8988T (cell line): ENCODE measurements at regions not wholly inside any gene's neighbourhood (a gene's known extent, or its start where the extent isn't known, plus 50 kb on each side); places are given as distances from the start of the nearest gene placed in this dataset.

Experiments
- DNase-seq: peaks from one replicate; pipeline ENCODE4 v3.0.0; 2011

GRCh38 chr4:38567457-38567856 lies 96.5 kb upstream of the KLF3 start:
- no peak for DNase-seq

- no peak for DNase-seq
Measured at GRCh38 chr4:38568768-38569167, 95.2 kb upstream of the KLF3 start.

- DNase-seq = no peak
Measured at GRCh38 chr4:38570647-38571276, 93.2 kb upstream of the KLF3 start.

GRCh38 chr4:38572793-38573192 lies 91.2 kb upstream of the KLF3 start:
- no peak for DNase-seq

- no peak for DNase-seq
Measured at GRCh38 chr4:38574559-38575333, 89.3 kb upstream of the KLF3 start.

- no peak for DNase-seq
Measured at GRCh38 chr4:38576767-38577166, 87.2 kb upstream of the KLF3 start.

GRCh38 chr4:38577462-38577861 lies 86.5 kb upstream of the KLF3 start:
- DNase-seq = no peak

GRCh38 chr4:38581426-38582106 lies 82.4 kb upstream of the KLF3 start:
- no peak for DNase-seq

- no peak for DNase-seq
Measured at GRCh38 chr4:38582445-38582844, 81.6 kb upstream of the KLF3 start.

GRCh38 chr4:38582889-38583470 lies 81.0 kb upstream of the KLF3 start:
- no peak for DNase-seq

- no peak for DNase-seq
Measured at GRCh38 chr4:38585871-38586270, 78.1 kb upstream of the KLF3 start.

- DNase-seq = no peak
Measured at GRCh38 chr4:38587106-38587505, 76.9 kb upstream of the KLF3 start.

- no peak for DNase-seq
Measured at GRCh38 chr4:38590046-38590445, 74.0 kb upstream of the KLF3 start.

GRCh38 chr4:38591617-38592337 lies 72.2 kb upstream of the KLF3 start:
- DNase-seq = no peak

GRCh38 chr4:38598489-38598888 lies 65.5 kb upstream of the KLF3 start:
- DNase-seq = no peak

- DNase-seq = no peak
Measured at GRCh38 chr4:38600575-38600974, 63.4 kb upstream of the KLF3 start.

GRCh38 chr4:38601244-38601915 lies 62.6 kb upstream of the KLF3 start:
- no peak for DNase-seq

GRCh38 chr4:38601916-38602291 lies 62.1 kb upstream of the KLF3 start:
- DNase-seq = no peak

GRCh38 chr4:38603652-38604051 lies 60.3 kb upstream of the KLF3 start:
- no peak for DNase-seq

GRCh38 chr4:38605181-38605752 lies 58.7 kb upstream of the KLF3 start:
- DNase-seq = no peak

- DNase-seq = no peak
Measured at GRCh38 chr4:38605753-38606586, 58.0 kb upstream of the KLF3 start.
